Smooth muscle cell (in vitro differentiated cells): ENCODE measurements at regions not wholly inside any gene's neighbourhood (a gene's known extent, or its start where the extent isn't known, plus 50 kb on each side); places are given as distances from the start of the nearest gene placed in this dataset.

Experiments
- DNase-seq: peaks from one replicate; lab custom pipeline; 2025; ENCODE audit not compliant: unreplicated experiment; lab: John Stamatoyannopoulos, UW
- H2AFZ ChIP-seq: fragments of 200-600 bp; sonication (generic); 2 replicates; pipeline ENCODE4 v1.6.0; 2016; ENCODE audit warnings: antibody characterized with exemption, low read depth, mild to moderate bottlenecking
- H3F3A ChIP-seq: fragments of 200-600 bp; sonication (generic); 2 replicates; pipeline ENCODE4 v1.6.0; 2017; ENCODE audit warnings: antibody characterized with exemption, low read depth
- H3K27ac ChIP-seq: fragments of 200-600 bp; sonication (generic); 2 replicates; pipeline ENCODE4 v1.5.1; 2016; ENCODE audit warnings: low read depth, mild to moderate bottlenecking
- H3K27me3 ChIP-seq: fragments of 200-600 bp; sonication (generic); 2 replicates; pipeline ENCODE4 v1.6.1; 2016; ENCODE audit warnings: low read depth, mild to moderate bottlenecking
- H3K36me3 ChIP-seq: fragments of 200-600 bp; sonication (generic); 2 replicates; pipeline ENCODE4 v1.5.1; 2016; ENCODE audit warnings: low read depth
- H3K4me1 ChIP-seq: fragments of 200-600 bp; sonication (generic); 2 replicates; pipeline ENCODE4 v1.5.1; 2016; ENCODE audit warnings: low read depth
- H3K4me2 ChIP-seq: fragments of 200-600 bp; sonication (generic); 2 replicates; pipeline ENCODE4 v1.6.0; 2016; ENCODE audit warnings: mild to moderate bottlenecking
- H3K4me3 ChIP-seq: fragments of 200-600 bp; sonication (generic); 2 replicates; pipeline ENCODE4 v1.5.1; 2016; ENCODE audit warnings: mild to moderate bottlenecking
- H3K79me2 ChIP-seq: fragments of 200-600 bp; sonication (generic); 2 replicates; pipeline ENCODE4 v1.6.0; 2016; ENCODE audit warnings: low read depth, mild to moderate bottlenecking
- H3K9ac ChIP-seq: fragments of 200-600 bp; sonication (generic); 2 replicates; pipeline ENCODE4 v1.6.0; 2016; ENCODE audit warnings: low read depth
- H3K9me3 ChIP-seq: fragments of 200-600 bp; sonication (generic); replicated peaks from 2 replicates; pipeline ENCODE4 v1.5.1; 2016; ENCODE audit warnings: low read depth
- H4K20me1 ChIP-seq: fragments of 200-600 bp; sonication (generic); 2 replicates; pipeline ENCODE4 v1.6.0; 2016; ENCODE audit warnings: low read depth
- WGBS: methylation state at CpG from one replicate; pipeline ENCODE4 v1.1.7; 2016; ENCODE audit warnings: low lambda C conversion rate; 5-methylcytosine and 5-hydroxymethylcytosine counted together
- TF ChIP-seq, protein P1 (sequence below): fragments of 200-600 bp; sonication (generic); IDR thresholded peaks from 2 replicates; pipeline ENCODE4 v1.5.1; 2017; ENCODE audit warnings: borderline replicate concordance, mild to moderate bottlenecking, antibody characterized with exemption; ENCODE audit not compliant: insufficient read depth, poor library complexity, severe bottlenecking

DNA sequence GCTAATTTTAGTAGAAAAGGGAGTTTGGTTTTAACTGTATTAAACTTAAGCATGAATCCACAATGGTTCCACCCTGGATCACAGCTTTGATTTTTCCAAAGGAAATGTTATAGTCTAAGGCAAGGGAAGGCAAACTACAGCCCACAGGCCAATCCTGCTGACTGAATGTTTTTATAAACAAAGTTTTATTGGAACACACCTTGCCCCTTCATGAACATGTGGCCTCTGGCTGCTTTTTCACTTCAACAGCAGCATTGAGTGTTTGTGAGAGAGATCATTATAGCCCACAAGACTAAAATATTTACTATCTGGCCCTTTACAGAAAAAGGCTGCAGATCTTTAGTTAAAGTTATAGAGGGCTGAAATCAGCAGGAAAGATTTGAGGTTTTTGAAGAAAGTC, 198.7 kb downstream of the IRS2 start:
- Histone ChIP-seq H3K9ac (no peak overlapping the region), H3K4me2 (no peak overlapping the region), H4K20me1 (no peaks in the 10 kb centered on the region), H3K4me1 (no peaks in the 10 kb centered on the region), H2AFZ (no peak overlapping the region), H3F3A (no peaks in the 10 kb centered on the region), H3K27ac (no peak overlapping the region), H3K4me3 (no peak overlapping the region), H3K9me3 (no peaks in the 10 kb centered on the region), H3K36me3 (no peaks in the 10 kb centered on the region), H3K79me2 (no peaks in the 10 kb centered on the region), H3K27me3 (no peaks in the 10 kb centered on the region)
- no peak for DNase-seq
- TF ChIP-seq, protein P1, sequence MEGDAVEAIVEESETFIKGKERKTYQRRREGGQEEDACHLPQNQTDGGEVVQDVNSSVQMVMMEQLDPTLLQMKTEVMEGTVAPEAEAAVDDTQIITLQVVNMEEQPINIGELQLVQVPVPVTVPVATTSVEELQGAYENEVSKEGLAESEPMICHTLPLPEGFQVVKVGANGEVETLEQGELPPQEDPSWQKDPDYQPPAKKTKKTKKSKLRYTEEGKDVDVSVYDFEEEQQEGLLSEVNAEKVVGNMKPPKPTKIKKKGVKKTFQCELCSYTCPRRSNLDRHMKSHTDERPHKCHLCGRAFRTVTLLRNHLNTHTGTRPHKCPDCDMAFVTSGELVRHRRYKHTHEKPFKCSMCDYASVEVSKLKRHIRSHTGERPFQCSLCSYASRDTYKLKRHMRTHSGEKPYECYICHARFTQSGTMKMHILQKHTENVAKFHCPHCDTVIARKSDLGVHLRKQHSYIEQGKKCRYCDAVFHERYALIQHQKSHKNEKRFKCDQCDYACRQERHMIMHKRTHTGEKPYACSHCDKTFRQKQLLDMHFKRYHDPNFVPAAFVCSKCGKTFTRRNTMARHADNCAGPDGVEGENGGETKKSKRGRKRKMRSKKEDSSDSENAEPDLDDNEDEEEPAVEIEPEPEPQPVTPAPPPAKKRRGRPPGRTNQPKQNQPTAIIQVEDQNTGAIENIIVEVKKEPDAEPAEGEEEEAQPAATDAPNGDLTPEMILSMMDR, result no peak

DNA sequence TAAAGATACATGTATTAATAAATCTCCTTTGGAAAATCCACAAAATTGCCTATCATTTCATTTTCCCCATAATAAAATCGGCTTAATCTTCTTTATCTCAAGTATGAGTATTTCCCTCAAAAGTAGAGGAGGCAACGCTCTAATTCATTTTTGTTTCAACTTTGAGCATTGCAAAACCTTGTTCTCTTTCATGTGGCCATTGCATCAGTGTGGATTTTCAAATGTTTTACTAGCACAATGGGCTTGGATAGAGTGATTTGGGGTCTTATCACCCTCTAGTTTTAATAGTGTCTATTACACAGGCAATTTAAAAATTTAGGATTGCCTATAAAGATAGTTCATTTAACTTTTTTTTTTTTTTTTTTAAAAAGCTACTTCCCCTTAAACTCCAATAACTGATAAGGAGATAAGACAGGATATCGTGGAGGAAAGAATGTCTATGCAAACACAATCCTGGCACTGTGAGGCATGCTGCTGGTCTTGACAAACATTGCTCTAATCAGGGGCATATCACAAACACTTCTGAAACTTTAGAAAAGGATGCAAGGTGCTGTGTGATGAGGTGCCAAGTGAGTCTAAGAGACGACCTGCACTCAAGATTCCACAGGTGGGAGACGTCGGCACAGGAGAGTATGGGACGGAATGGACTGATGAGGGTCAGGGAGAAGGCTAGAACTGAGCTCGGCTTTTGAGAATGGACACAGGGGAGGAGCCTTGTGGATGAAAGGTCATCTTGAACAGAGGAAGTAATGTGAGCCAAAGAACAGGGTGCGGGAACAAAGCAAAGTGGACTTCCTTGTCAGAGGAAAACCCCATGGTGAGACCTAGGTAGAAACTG, 199.7 kb downstream of the IRS2 start:
- TF ChIP-seq, protein P1, result no peak
- Histone ChIP-seq H3K27ac (no peak overlapping the region), H3K27me3 (no peaks in the 10 kb centered on the region), H3K9ac (no peak overlapping the region), H3K79me2 (no peaks in the 10 kb centered on the region), H2AFZ (no peak overlapping the region), H3K36me3 (no peaks in the 10 kb centered on the region), H3K4me1 (no peaks in the 10 kb centered on the region), H3K4me2 (no peak overlapping the region), H3K4me3 (no peak overlapping the region), H4K20me1 (no peaks in the 10 kb centered on the region), H3K9me3 (no peaks in the 10 kb centered on the region), H3F3A (no peaks in the 10 kb centered on the region)
- 75% methylated on average over 9 of the region's 9 CpGs for WGBS
- DNase-seq, result no peak

DNA sequence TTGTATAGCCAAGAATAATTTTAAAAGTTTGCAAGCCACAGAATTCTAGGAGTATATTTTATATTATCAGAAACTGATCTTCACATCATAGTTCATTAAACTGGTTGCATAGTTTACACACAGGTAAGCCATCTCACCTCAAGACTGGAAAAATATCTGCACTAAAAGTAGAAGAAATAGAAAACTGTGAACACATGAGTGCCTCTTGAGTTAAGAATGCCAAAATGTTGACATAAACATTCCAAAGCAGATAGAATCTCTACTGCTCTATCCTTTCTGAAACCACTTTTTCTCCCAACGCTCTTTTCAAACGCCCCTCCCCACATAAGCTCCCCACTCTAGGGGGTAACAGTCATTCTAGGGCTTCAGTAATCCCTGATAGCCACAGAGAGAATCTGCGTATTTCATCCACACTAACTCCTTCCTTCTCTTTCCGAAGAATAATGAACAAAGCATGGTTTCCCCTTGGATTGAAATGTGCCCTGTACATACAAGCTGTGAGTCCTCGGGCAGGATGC, 201.5 kb downstream of the IRS2 start:
- H3F3A ChIP-seq, result no peaks in the 10 kb centered on the region
- TF ChIP-seq, protein P1, result no peak
- DNase-seq, result no peak
- no peak overlapping the region for H3K27ac ChIP-seq
- no peak overlapping the region for H3K4me2 ChIP-seq
- no peak overlapping the region for H2AFZ ChIP-seq
- H3K27me3 ChIP-seq, result no peaks in the 10 kb centered on the region
- no peaks in the 10 kb centered on the region for H3K79me2 ChIP-seq
- WGBS, result 58% methylated on average over 5 of the region's 5 CpGs
- no peaks in the 10 kb centered on the region for H3K36me3 ChIP-seq
- no peak overlapping the region for H3K4me3 ChIP-seq
- H3K9me3 ChIP-seq, result no peaks in the 10 kb centered on the region
- no peaks in the 10 kb centered on the region for H3K4me1 ChIP-seq
- no peaks in the 10 kb centered on the region for H4K20me1 ChIP-seq
- H3K9ac ChIP-seq, result no peak overlapping the region
